Activated CD4-positive, alpha-beta memory T cell treated with anti-CD3 and anti-CD28 coated beads, Interleukin-2, amount 10 ng/mL, durations not matched to agents 7 days and 5 days (primary cell): ENCODE measurements at regions not wholly inside any gene's neighbourhood (a gene's known extent, or its start where the extent isn't known, plus 50 kb on each side); places are given as distances from the start of the nearest gene placed in this dataset.
"Not testable (repeated sequence)": the region's sequence is repeated elsewhere in the genome, so short reads cannot be mapped to it uniquely, and the experiment has no call there.

Source experiments
- CTCF ChIA-PET: fragments of 350-600 bp; sonication (Branson Sonifier 250); formaldehyde crosslinking; loops from one replicate; lab custom pipeline; 2021; ENCODE audit warnings: antibody characterized with exemption, inconsistent platforms; lab: Charles Lee
- POLR2A ChIA-PET: fragments of 350-600 bp; sonication (Branson Sonifier 250); formaldehyde crosslinking; loops from one replicate; lab custom pipeline; 2021; ENCODE audit warnings: antibody characterized with exemption; lab: Charles Lee
- DNase-seq: peaks from one replicate; pipeline ENCODE4 v3.0.0-alpha.2; 2020
- H3K27ac Mint-ChIP-seq: one replicate; pipeline ENCODE4 v1.8.0; 2021; ENCODE audit warnings: mild to moderate bottlenecking, mixed read lengths
- H3K27me3 Mint-ChIP-seq: one replicate; pipeline ENCODE4 v1.8.0; 2021; ENCODE audit warnings: mixed read lengths
- H3K36me3 Mint-ChIP-seq: one replicate; pipeline ENCODE4 v1.8.0; 2021; ENCODE audit warnings: low read depth, mixed read lengths
- H3K4me1 Mint-ChIP-seq: one replicate; pipeline ENCODE4 v1.8.0; 2021; ENCODE audit warnings: mixed read lengths
- H3K4me3 Mint-ChIP-seq: one replicate; pipeline ENCODE4 v1.8.0; 2021; ENCODE audit warnings: mild to moderate bottlenecking, mixed read lengths
- H3K9me3 Mint-ChIP-seq: one replicate; pipeline ENCODE4 v1.8.0; 2021; ENCODE audit warnings: mixed read lengths

GRCh38 chr5:10892911-10893215 is 131.8 kb upstream of the DAP start:
- no peaks in the 10 kb centered on the region for H3K9me3 Mint-ChIP-seq
- H3K4me3 Mint-ChIP-seq = no peak overlapping the region
- ChIA-PET CTCF (no interaction called here), POLR2A (no interaction called here)
- no peak for DNase-seq
- H3K27ac Mint-ChIP-seq = no peak overlapping the region
- peaks cover 2% of the 10 kb centered on the region for H3K27me3 Mint-ChIP-seq
- no peaks in the 10 kb centered on the region for H3K36me3 Mint-ChIP-seq
- no peaks in the 10 kb centered on the region for H3K4me1 Mint-ChIP-seq

- Mint-ChIP-seq H3K9me3 (no peaks in the 10 kb centered on the region), H3K27me3 (no peaks in the 10 kb centered on the region), H3K27ac (no peak overlapping the region), H3K4me3 (no peak overlapping the region), H3K36me3 (no peaks in the 10 kb centered on the region), H3K4me1 (no peaks in the 10 kb centered on the region)
- ChIA-PET POLR2A (no interaction called here), CTCF (no interaction called here)
- no peak for DNase-seq
Observed at GRCh38 chr5:10892147-10892910, 131.3 kb upstream of the DAP start.

- POLR2A ChIA-PET = no interaction called here
- CTCF ChIA-PET = no interaction called here
Observed at GRCh38 chr5:10891193-10891592, 130.2 kb upstream of the DAP start.

GRCh38 chr5:10886497-10886896 is 125.5 kb upstream of the DAP start:
- no peaks in the 10 kb centered on the region for H3K27me3 Mint-ChIP-seq
- no peaks in the 10 kb centered on the region for H3K36me3 Mint-ChIP-seq
- no peak overlapping the region for H3K4me3 Mint-ChIP-seq
- DNase-seq = no peak
- no peaks in the 10 kb centered on the region for H3K4me1 Mint-ChIP-seq
- ChIA-PET CTCF (no interaction called here), POLR2A (no interaction called here)
- H3K9me3 Mint-ChIP-seq = no peaks in the 10 kb centered on the region
- H3K27ac Mint-ChIP-seq = no peak overlapping the region

More at GRCh38 chr5:10891193-10891592, 130.2 kb upstream of the DAP start:
- no peaks in the 10 kb centered on the region for H3K27me3 Mint-ChIP-seq
- no peak overlapping the region for H3K27ac Mint-ChIP-seq
- no peak for DNase-seq
- H3K36me3 Mint-ChIP-seq = no peaks in the 10 kb centered on the region
- no peak overlapping the region for H3K4me3 Mint-ChIP-seq
- H3K4me1 Mint-ChIP-seq = no peaks in the 10 kb centered on the region
- H3K9me3 Mint-ChIP-seq = no peaks in the 10 kb centered on the region

GRCh38 chr5:10885026-10885425 is 124.0 kb upstream of the DAP start:
- Mint-ChIP-seq H3K9me3 (no peaks in the 10 kb centered on the region), H3K27ac (no peak overlapping the region), H3K4me1 (no peaks in the 10 kb centered on the region), H3K4me3 (no peak overlapping the region), H3K36me3 (no peaks in the 10 kb centered on the region), H3K27me3 (no peaks in the 10 kb centered on the region)
- DNase-seq = no peak
- ChIA-PET CTCF (interaction anchor here (1.2 kb wide), 1 partner anchor 21 kb away, joined by 5 read pairs; no protein-coding TSS in a partner anchor), POLR2A (no interaction called here)

GRCh38 chr5:10883945-10884344 is 122.9 kb upstream of the DAP start:
- H3K4me1 Mint-ChIP-seq, H3K27me3 Mint-ChIP-seq, CTCF ChIA-PET, POLR2A ChIA-PET, H3K27ac Mint-ChIP-seq, H3K36me3 Mint-ChIP-seq, H3K4me3 Mint-ChIP-seq, H3K9me3 Mint-ChIP-seq, DNase-seq: not testable (repeated sequence)

GRCh38 chr5:10880934-10881333 is 119.9 kb upstream of the DAP start:
- H3K36me3 Mint-ChIP-seq = no peaks in the 10 kb centered on the region
- no peak for DNase-seq
- POLR2A ChIA-PET = no interaction called here
- H3K9me3 Mint-ChIP-seq = no peaks in the 10 kb centered on the region
- H3K27me3 Mint-ChIP-seq = peaks cover 10% of the 10 kb centered on the region
- H3K4me3 Mint-ChIP-seq = no peak overlapping the region
- no peak overlapping the region for H3K27ac Mint-ChIP-seq
- CTCF ChIA-PET = no interaction called here
- no peaks in the 10 kb centered on the region for H3K4me1 Mint-ChIP-seq

GRCh38 chr5:10876996-10877395 is 116.0 kb upstream of the DAP start:
- DNase-seq, H3K27ac Mint-ChIP-seq, H3K4me1 Mint-ChIP-seq, H3K9me3 Mint-ChIP-seq, POLR2A ChIA-PET, H3K36me3 Mint-ChIP-seq, CTCF ChIA-PET, H3K4me3 Mint-ChIP-seq: not testable (repeated sequence)
- peaks cover 14% of the 10 kb centered on the region for H3K27me3 Mint-ChIP-seq

- CTCF ChIA-PET = no interaction called here
- Mint-ChIP-seq H3K36me3 (no peaks in the 10 kb centered on the region), H3K9me3 (no peaks in the 10 kb centered on the region), H3K4me1 (no peaks in the 10 kb centered on the region), H3K4me3 (no peak overlapping the region), H3K27ac (no peak overlapping the region), H3K27me3 (peaks cover 14% of the 10 kb centered on the region)
- no peak for DNase-seq
- POLR2A ChIA-PET = no interaction called here
Observed at GRCh38 chr5:10876006-10876744, 115.1 kb upstream of the DAP start.

- CTCF ChIA-PET = no interaction called here
- H3K9me3 Mint-ChIP-seq = no peaks in the 10 kb centered on the region
- H3K27ac Mint-ChIP-seq = no peak overlapping the region
- POLR2A ChIA-PET = no interaction called here
- no peak overlapping the region for H3K4me3 Mint-ChIP-seq
- H3K27me3 Mint-ChIP-seq = peaks cover 17% of the 10 kb centered on the region
- DNase-seq = no peak
- no peaks in the 10 kb centered on the region for H3K36me3 Mint-ChIP-seq
- H3K4me1 Mint-ChIP-seq = no peaks in the 10 kb centered on the region
Observed at GRCh38 chr5:10875201-10875768, 114.3 kb upstream of the DAP start.

- DNase-seq = no peak
- no peaks in the 10 kb centered on the region for H3K9me3 Mint-ChIP-seq
- no peaks in the 10 kb centered on the region for H3K4me1 Mint-ChIP-seq
- no peaks in the 10 kb centered on the region for H3K36me3 Mint-ChIP-seq
- no peak overlapping the region for H3K27ac Mint-ChIP-seq
- ChIA-PET POLR2A (no interaction called here), CTCF (no interaction called here)
- peaks cover 14% of the 10 kb centered on the region for H3K27me3 Mint-ChIP-seq
- H3K4me3 Mint-ChIP-seq = no peak overlapping the region
Observed at GRCh38 chr5:10874541-10874940, 113.5 kb upstream of the DAP start.

GRCh38 chr5:10870791-10871190 is 109.8 kb upstream of the DAP start:
- ChIA-PET CTCF (no interaction called here), POLR2A (no interaction called here)
- DNase-seq = no peak
- Mint-ChIP-seq H3K9me3 (no peaks in the 10 kb centered on the region), H3K27me3 (peaks cover 10% of the 10 kb centered on the region), H3K4me3 (no peak overlapping the region), H3K36me3 (no peaks in the 10 kb centered on the region), H3K4me1 (no peaks in the 10 kb centered on the region), H3K27ac (no peak overlapping the region)

- CTCF ChIA-PET = interaction anchor here (1.4 kb wide), 1 partner anchor 13 kb away, joined by 6 read pairs; no protein-coding TSS in a partner anchor
- Mint-ChIP-seq H3K36me3 (no peaks in the 10 kb centered on the region), H3K4me1 (no peaks in the 10 kb centered on the region), H3K9me3 (no peaks in the 10 kb centered on the region), H3K27me3 (peaks cover 7% of the 10 kb centered on the region), H3K4me3 (no peak overlapping the region), H3K27ac (no peak overlapping the region)
- POLR2A ChIA-PET = no interaction called here
- no peak for DNase-seq
Observed at GRCh38 chr5:10868956-10869355, 107.9 kb upstream of the DAP start.
